G401.6 (cell line): ENCODE measurements at regions not wholly inside any gene's neighbourhood (a gene's known extent, or its start where the extent isn't known, plus 50 kb on each side); places are given as distances from the start of the nearest gene placed in this dataset.

Experiments
- FAIRE-seq: peaks from 2 replicates; lab custom pipeline; 2012; peaks lifted over from hg19 to GRCh38; lab: Jason Lieb, UNC

GRCh38 chr13:99055281-99055680, 77.4 kb upstream of the DOCK9 start:
- FAIRE-seq: no peak

DNA sequence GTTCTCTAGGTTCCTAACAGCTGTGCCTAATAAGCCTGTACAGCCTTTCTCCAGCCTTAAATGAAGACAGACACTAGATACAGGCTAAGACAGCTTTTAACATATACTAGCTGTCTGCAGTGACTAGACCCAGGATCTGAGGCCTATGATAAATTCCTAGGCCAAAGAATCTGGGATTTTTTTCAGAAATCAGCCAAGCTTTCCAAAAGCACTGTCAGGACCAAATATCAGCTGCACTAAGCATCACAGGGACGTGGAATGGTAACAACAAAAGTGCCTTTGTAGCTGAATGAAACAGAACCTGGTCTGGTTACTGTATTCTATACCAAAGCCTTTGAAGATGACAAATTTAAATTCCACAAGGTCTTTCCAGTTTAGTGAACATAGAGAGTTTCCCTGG, 77.9 kb upstream of the DOCK9 start:
- FAIRE-seq: no peak

- no peak for FAIRE-seq
Observed at GRCh38 chr13:99056381-99057014, 78.6 kb upstream of the DOCK9 start.

GRCh38 chr13:99057310-99057975, 79.6 kb upstream of the DOCK9 start:
- no peak for FAIRE-seq

GRCh38 chr13:99058527-99059495, 80.9 kb upstream of the DOCK9 start:
- no peak for FAIRE-seq

DNA sequence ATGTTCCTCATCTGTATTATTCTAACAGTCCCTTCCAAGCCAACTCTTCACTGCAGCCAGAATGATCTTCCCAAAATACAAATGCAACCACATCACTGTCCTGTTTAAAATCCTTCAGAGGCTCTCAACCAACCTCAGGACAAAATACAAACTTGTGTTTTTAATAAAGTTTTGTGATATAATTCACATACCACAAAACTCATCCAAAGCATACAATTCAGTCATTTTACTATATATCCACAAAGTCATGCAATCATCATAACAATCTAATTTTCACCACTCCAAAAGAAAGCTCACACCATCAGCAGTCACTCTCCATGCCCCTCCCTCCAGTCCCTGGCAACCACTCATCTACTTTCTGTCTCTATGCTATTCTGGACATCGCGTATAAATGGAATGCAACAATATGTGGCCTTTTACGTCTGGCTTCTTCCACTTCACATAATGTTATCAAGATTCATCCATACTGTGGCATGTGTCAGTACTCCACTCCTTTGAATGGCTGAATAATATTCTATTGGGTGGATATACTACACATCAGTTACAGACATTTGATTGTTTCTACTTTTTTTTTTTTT, 81.7 kb upstream of the DOCK9 start:
- no peak for FAIRE-seq

DNA sequence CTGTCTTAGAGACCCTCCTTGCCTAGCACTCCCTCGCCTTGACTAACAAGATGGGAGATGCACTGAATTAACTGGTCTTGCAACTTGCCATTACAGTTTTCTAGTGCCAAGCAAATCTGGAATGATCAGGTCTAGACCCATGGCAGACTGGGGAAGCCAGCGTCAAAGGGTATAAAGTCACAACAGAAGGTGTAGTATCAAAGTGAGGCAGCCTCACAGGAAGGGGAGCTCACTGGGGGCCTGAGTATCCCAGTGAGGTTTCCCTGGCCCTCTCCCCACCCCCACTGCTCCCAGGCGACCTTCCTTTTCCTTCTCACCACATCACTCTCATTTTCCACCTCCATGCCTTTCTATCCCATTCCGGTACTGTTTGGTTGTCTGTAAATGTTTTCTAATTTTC, 83.5 kb upstream of the DOCK9 start:
- FAIRE-seq: no peak

DNA sequence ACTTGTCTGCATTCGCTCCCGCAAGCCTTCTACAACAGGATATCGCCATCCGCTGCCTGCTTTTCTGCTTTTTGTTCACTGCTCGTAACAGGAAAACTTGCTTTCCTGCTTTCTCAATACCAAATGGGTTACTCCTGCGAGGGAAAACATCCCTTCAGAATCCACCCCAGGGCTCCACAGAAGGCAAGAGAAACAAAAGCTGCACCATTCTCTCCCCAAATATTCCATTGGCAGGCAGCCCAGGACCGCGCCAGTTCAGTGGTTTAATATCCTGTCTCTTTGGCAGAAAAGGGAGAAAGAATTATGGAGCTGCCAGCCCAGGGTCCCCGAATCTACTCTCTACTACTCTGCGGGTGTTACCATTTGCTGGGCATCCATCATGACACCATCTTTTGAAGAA, 84.7 kb upstream of the DOCK9 start:
- no peak for FAIRE-seq

DNA sequence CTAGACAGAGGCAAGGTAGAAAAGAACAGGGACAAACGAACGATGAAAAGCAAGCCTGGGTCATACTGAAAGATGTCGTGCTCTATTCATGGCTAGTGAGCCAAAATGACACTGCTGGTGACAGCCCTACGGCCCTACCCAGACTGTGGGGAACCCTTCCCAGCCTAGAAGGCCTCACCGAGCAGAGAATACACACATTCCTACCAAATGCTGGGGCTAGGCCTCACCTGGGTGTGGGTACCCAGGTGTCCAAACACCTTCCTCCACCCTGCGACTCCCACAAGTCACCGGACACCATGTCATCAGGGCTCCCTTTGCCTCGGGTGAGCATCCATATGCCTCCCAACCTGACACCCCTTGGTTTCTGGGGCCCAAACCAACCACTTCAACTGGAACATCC, 85.3 kb upstream of the DOCK9 start:
- FAIRE-seq: no peak

GRCh38 chr13:99063952-99064351, 86.1 kb upstream of the DOCK9 start:
- FAIRE-seq: no peak

GRCh38 chr13:99064624-99065234, 86.9 kb upstream of the DOCK9 start:
- no peak for FAIRE-seq

- FAIRE-seq: no peak
Observed at GRCh38 chr13:99065235-99066015, 87.6 kb upstream of the DOCK9 start.

DNA sequence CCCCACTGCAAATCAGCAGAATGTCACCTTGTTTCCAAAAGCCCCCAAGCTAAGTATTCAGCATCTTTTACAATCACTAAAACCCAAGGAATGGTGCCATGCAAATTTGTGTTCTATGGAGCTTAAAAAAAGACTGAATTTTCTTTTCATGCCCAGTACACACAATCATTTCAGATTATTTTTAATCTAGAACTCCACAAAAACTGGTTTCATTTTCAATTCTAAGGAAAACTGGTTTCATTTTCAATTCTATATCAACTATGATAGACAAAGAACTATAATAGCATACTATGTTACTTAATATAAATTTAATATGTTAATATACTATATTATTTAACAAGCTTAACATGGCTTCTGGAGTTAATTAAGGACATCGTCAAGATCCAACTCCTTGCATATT, 88.4 kb upstream of the DOCK9 start:
- no peak for FAIRE-seq

DNA sequence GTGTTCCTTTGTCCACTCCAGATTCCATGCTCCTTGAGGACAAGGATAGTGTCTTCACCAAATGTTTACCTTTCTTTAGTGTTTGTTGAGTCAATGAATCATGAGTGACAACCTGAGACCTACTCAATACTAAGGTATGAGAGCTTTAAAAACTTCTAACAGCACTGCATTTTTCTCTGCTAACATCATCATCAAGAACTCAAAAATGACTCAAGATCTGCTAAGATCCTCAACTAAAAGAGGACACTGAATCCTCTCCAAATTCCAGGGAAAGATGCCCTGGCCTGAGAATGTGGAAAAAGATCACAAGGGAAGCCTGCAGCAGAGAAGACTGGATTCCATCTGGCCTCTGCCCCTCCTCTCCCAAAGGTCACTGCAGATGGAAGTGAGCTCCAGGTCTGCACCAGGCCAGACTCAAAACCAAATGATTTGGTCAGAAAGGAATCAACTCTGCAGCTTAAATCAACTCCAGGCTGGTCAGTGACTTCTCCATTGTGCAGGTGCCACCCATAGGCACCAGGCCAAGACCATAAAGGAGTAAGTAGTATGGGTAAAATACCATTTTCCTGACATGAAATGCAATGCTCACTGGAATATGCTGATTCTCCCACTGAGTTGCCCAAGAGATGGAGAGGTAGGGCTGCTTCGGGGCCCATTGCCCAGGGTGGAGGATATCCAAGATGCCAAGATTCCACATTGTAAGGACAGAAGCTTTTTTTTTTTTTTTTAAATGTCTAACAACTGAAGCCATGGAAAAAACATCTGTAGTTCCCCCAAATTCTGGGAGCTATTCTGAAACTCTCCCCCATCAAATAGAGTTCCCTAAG, 89.5 kb upstream of the DOCK9 start:
- FAIRE-seq: no peak

- FAIRE-seq: no peak
Observed at GRCh38 chr13:99071211-99071610, 93.3 kb upstream of the DOCK9 start.

- no peak for FAIRE-seq
Observed at GRCh38 chr13:99071666-99072065, 93.8 kb upstream of the DOCK9 start.

- FAIRE-seq: no peak
Observed at GRCh38 chr13:99072356-99072755, 94.5 kb upstream of the DOCK9 start.

GRCh38 chr13:99072941-99073340, 95.1 kb upstream of the DOCK9 start:
- FAIRE-seq: no peak

- FAIRE-seq: no peak
Observed at GRCh38 chr13:99074693-99075092, 96.8 kb upstream of the DOCK9 start.
